BE2C (cell line): ENCODE measurements at regions not wholly inside any gene's neighbourhood (a gene's known extent, or its start where the extent isn't known, plus 50 kb on each side); places are given as distances from the start of the nearest gene placed in this dataset.

Experiments used
- DNase-seq: peaks from one replicate; pipeline ENCODE4 v3.0.0-alpha.2; 2020
- H3K27me3 ChIP-seq: fragments of 250-450 bp; sonication (Bioruptor Pico); 2 replicates; pipeline ENCODE4 v1.5.1; 2020; ENCODE audit warnings: mild to moderate bottlenecking
- H3K36me3 ChIP-seq: fragments of 250-450 bp; sonication (Bioruptor Pico); 2 replicates; pipeline ENCODE4 v1.5.1; 2020; ENCODE audit warnings: mild to moderate bottlenecking
- H3K4me1 ChIP-seq: fragments of 250-450 bp; sonication (Bioruptor Pico); 2 replicates; pipeline ENCODE4 v1.5.1; 2020
- H3K4me3 ChIP-seq: 2 replicates; pipeline ENCODE4 v1.5.1; 2011; ENCODE audit warnings: low read depth, low read length
- H3K9me3 ChIP-seq: fragments of 250-450 bp; sonication (Bioruptor Pico); 2 replicates; pipeline ENCODE4 v1.5.1; 2020
- CTCF ChIP-seq: IDR thresholded peaks from 2 replicates; pipeline ENCODE4 v1.5.1; 2012; ENCODE audit warnings: mild to moderate bottlenecking, low read depth, low read length

GRCh38 chr14:95818581-95818980 is 58.1 kb upstream of the TUNAR start:
- TF ChIP-seq CTCF: no peak
- Histone ChIP-seq H3K4me1 (no peaks in the 10 kb centered on the region), H3K36me3 (no peaks in the 10 kb centered on the region), H3K9me3 (no peaks in the 10 kb centered on the region), H3K27me3 (peaks cover 9% of the 10 kb centered on the region; the same call in 1 of the 2 replicates), H3K4me3 (no peak overlapping the region)
- no peak for DNase-seq

GRCh38 chr14:95817271-95817670 is 59.4 kb upstream of the TUNAR start:
- H3K36me3 ChIP-seq: no peaks in the 10 kb centered on the region
- no peaks in the 10 kb centered on the region for H3K9me3 ChIP-seq
- no peak for DNase-seq
- TF ChIP-seq CTCF: no peak
- H3K27me3 ChIP-seq: peaks cover 9% of the 10 kb centered on the region; the same call in 1 of the 2 replicates
- no peak overlapping the region for H3K4me3 ChIP-seq
- H3K4me1 ChIP-seq: no peaks in the 10 kb centered on the region

GRCh38 chr14:95816539-95816938 is 60.1 kb upstream of the TUNAR start:
- TF ChIP-seq CTCF: no peak
- H3K9me3 ChIP-seq: no peaks in the 10 kb centered on the region
- 0 out of 2 replicates have a peak, but pooled peaks cover 9% of the 10 kb centered on the region for H3K27me3 ChIP-seq
- no peak for DNase-seq
- H3K4me3 ChIP-seq: no peak overlapping the region
- H3K4me1 ChIP-seq: no peaks in the 10 kb centered on the region
- H3K36me3 ChIP-seq: no peaks in the 10 kb centered on the region

GRCh38 chr14:95815226-95815690 is 61.4 kb upstream of the TUNAR start:
- Histone ChIP-seq H3K4me1 (no peaks in the 10 kb centered on the region), H3K36me3 (no peaks in the 10 kb centered on the region), H3K9me3 (no peaks in the 10 kb centered on the region), H3K4me3 (no peak overlapping the region), H3K27me3 (0 out of 2 replicates have a peak, but pooled peaks cover 12% of the 10 kb centered on the region)
- DNase-seq: no peak
- TF ChIP-seq CTCF: no peak

DNA sequence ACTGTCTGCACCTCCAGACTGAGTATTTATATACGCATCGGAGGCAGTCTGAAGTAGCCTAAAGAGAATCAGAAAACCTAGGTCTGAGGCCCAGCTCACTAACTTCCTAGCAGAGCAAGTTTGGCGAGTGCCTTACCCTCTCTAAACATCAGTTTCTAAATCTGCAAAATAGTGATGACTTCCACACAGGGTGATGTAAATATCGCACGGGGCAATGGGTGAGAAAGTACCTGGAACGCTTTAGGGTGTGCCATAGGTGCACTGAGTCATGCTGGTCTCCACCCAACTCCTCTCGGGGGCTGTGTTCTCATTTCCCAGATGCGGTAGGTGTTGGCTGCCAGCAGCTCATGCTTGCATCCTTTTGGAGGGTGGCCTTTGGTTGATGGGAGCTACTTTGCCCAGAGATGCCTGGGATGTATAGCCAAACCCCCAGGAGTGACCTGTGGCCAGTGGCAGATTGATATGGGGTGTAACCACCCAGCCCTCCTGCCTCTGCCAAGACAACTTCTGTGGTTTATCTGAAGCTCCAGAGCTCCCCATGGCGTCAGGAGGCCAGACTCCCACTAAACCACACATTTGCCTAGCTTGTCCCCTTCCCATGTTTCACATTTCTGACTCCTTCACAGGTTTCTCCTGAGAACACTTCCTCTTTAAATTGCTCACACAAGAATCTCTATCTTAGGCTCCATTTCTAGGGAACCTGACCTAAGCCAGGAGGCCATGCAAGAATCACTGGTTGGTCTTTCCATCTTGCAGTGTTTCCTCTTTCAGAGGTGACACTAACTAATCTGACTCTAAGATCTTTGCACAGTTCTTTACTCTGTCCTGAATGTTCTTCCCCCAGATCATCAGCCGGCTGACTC is 62.0 kb upstream of the TUNAR start:
- TF ChIP-seq CTCF: no peak
- Histone ChIP-seq H3K4me1 (no peaks in the 10 kb centered on the region), H3K27me3 (0 out of 2 replicates have a peak, but pooled peaks cover 12% of the 10 kb centered on the region), H3K4me3 (no peak overlapping the region), H3K36me3 (no peaks in the 10 kb centered on the region), H3K9me3 (no peaks in the 10 kb centered on the region)
- DNase-seq: no peak

DNA sequence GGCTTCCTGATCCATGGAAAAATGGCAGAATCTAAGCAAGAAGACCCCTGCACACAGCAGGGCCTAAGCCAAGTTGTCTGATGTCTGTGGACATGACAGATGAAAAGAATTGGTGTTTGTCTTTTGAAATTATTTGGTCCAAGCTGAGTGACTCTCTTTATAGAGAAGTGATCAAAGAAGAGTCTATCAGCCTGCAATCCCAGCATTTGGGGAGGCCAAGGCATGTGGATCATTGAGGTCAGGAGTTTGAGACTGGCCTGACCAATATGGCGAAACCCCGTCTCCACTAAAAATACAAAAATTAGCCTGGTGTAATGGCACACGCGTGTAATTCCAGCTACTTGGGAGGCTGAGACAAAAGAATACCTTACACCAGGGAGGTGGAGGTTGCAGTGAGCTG is 64.8 kb upstream of the TUNAR start:
- H3K36me3 ChIP-seq: no peaks in the 10 kb centered on the region
- H3K9me3 ChIP-seq: no peaks in the 10 kb centered on the region
- no peak for DNase-seq
- H3K4me3 ChIP-seq: no peak overlapping the region
- 0 out of 2 replicates have a peak, but pooled peaks cover 12% of the 10 kb centered on the region for H3K27me3 ChIP-seq
- TF ChIP-seq CTCF: no peak
- H3K4me1 ChIP-seq: no peaks in the 10 kb centered on the region
